Colonic mucosa (tissue), 4 donors: ENCODE measurements at regions not wholly inside any gene's neighbourhood (a gene's known extent, or its start where the extent isn't known, plus 50 kb on each side); places are given as distances from the start of the nearest gene placed in this dataset.

Experiments
- DNase-seq: peaks from one replicate; pipeline ENCODE4 v3.0.0-alpha.2; 2020
- H3K27ac ChIP-seq: fragments of 200-600 bp; one replicate; pipeline ENCODE4 v1.8.0; 2021
- H3K27me3 ChIP-seq: fragments of 200-600 bp; one replicate; pipeline ENCODE4 v1.8.0; 2021
- H3K36me3 ChIP-seq: fragments of 200-600 bp; one replicate; pipeline ENCODE4 v1.8.0; 2021
- H3K4me1 ChIP-seq: fragments of 200-600 bp; one replicate; pipeline ENCODE4 v1.8.0; 2021; ENCODE audit warnings: mild to moderate bottlenecking
- H3K4me3 ChIP-seq: fragments of 200-600 bp; one replicate; pipeline ENCODE4 v1.8.0; 2021
- H3K9ac ChIP-seq, 2 donors: one replicate each; pipeline ENCODE4 v1.7.0; 2013; ENCODE audit warnings: control low read depth in 2 of 2, low read depth in 2 of 2, low read length in 2 of 2
- H3K9me3 ChIP-seq: fragments of 200-600 bp; one replicate; pipeline ENCODE4 v1.8.0; 2021
- intact Hi-C: fragments of 100-400 bp; cut with DNase I; formaldehyde crosslinking; loops from one replicate; pipeline ENCODE4 v1.14.1; 2022
- TF ChIP-seq, protein P1 (sequence below): fragments of 200-600 bp; IDR thresholded peaks from one replicate; pipeline ENCODE4 v1.8.0; 2022; ENCODE audit warnings: antibody characterized with exemption, mild to moderate bottlenecking
- donor health status: healthy.
- donor health status: DM: no; HTN: no; CAD: no.
- donor health status: DM: no; HTN: no; CAD: no.

DNA sequence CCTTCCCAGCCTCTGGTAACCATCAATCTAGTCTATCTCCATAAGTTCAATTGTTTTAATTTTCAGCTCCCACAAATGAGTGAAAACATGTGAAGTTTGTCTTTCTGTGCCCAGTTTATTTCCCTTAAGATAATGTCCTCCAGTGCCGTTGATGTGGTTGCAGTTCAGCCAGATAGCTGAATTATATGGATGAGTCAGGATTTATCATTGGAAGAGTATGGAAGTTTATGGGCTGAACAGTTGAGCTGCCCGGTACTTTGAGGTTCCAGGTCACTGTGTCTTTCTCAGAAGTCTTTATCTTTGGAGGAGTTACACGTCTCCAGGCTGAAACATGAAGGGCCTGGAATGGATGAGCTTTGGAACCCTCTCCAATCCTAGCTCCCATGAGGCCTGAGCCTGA is 120.1 kb downstream of the ASCL4 start:
- H3K9me3 ChIP-seq = no peaks in the 10 kb centered on the region
- H3K4me3 ChIP-seq = no peak overlapping the region
- H3K27ac ChIP-seq = no peak overlapping the region
- H3K27me3 ChIP-seq = no peaks in the 10 kb centered on the region
- intact Hi-C loops = no loop called here
- no peak for DNase-seq
- no peaks in the 10 kb centered on the region for H3K36me3 ChIP-seq
- TF ChIP-seq, protein P1, sequence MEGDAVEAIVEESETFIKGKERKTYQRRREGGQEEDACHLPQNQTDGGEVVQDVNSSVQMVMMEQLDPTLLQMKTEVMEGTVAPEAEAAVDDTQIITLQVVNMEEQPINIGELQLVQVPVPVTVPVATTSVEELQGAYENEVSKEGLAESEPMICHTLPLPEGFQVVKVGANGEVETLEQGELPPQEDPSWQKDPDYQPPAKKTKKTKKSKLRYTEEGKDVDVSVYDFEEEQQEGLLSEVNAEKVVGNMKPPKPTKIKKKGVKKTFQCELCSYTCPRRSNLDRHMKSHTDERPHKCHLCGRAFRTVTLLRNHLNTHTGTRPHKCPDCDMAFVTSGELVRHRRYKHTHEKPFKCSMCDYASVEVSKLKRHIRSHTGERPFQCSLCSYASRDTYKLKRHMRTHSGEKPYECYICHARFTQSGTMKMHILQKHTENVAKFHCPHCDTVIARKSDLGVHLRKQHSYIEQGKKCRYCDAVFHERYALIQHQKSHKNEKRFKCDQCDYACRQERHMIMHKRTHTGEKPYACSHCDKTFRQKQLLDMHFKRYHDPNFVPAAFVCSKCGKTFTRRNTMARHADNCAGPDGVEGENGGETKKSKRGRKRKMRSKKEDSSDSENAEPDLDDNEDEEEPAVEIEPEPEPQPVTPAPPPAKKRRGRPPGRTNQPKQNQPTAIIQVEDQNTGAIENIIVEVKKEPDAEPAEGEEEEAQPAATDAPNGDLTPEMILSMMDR = no peak
- H3K9ac ChIP-seq = no peak overlapping the region
- no peaks in the 10 kb centered on the region for H3K4me1 ChIP-seq

DNA sequence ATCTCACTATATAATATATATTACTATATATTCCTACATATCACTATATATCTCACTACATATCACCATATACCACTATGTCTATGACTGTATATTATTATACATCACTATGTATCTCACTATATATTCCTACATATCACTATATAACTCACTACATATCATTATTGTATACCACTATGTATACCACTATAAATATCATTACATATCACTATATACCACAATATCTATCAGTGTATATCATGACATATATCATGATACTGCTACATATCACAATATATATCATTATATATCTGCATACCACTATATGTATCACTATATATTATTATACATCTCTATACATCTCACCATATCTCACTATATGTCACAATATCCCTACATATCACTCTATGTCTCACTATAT is 121.5 kb downstream of the ASCL4 start:
- no peak for DNase-seq
- no peaks in the 10 kb centered on the region for H3K27me3 ChIP-seq
- intact Hi-C loops = no loop called here
- no peak overlapping the region for H3K9ac ChIP-seq
- no peak overlapping the region for H3K27ac ChIP-seq
- H3K36me3 ChIP-seq = no peaks in the 10 kb centered on the region
- H3K4me3 ChIP-seq = no peak overlapping the region
- TF ChIP-seq, protein P1 = no peak
- no peaks in the 10 kb centered on the region for H3K4me1 ChIP-seq
- H3K9me3 ChIP-seq = no peaks in the 10 kb centered on the region

DNA sequence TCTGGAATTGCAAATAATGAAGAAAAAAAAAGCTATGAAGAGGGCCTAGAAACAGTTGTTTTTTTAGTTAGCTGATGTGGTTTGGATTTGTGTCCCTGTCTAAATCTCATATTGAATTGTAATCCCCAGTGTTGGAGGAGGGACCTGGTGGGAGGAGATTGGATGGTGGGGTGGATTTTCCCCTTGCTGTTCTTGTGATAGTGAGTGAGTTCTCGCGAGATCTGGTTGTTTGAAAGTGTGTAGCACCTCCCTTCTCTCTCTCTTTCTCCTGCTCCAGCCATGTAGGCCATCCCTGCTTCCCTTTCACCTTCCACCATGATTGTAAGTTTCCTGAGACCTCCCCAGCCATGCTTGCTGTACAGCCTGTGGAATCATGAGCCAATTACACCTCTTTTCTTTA is 126.1 kb downstream of the ASCL4 start:
- Histone ChIP-seq H3K27me3 (peaks cover 4% of the 10 kb centered on the region), H3K4me3 (no peak overlapping the region), H3K9me3 (no peaks in the 10 kb centered on the region), H3K9ac (no peak overlapping the region), H3K4me1 (no peaks in the 10 kb centered on the region), H3K36me3 (no peaks in the 10 kb centered on the region), H3K27ac (no peak overlapping the region)
- intact Hi-C loops = no loop called here
- DNase-seq = no peak
- TF ChIP-seq, protein P1 = no peak

DNA sequence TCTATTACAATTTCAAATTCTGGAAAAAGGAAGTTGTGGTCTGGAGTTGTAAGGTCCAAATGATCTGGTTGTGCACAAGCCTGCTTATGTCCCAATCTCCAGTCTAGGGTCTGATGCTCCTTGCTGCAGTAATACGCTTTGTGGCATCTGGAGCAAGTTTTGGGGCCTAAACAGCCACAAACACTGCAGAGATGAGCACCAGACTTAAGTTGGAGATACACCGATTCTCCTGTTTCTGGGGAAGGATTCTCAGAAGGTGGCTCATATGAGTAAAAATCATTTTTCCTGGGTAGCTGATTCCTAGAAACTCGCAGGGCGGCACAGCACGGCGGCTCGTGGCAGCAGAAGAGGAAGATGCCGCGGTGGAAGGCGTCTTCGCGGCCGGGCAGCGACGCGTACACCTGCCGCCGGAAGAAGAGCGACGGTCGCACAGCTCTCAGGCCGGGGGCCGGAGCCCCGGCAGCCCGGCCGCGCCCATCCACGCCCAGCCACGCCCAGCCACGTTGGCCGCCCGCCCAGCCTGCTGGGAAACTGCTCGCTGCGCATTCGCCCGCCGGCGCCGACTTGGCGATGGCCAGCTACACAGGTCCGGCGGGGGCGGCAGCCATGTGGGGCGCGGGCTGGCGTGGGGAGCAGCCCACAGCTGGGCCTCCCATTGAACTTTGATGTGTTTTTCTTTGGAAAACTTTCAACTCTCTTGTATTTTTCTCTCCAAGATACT is 129.0 kb downstream of the ASCL4 start:
- H3K9me3 ChIP-seq = no peaks in the 10 kb centered on the region
- no peaks in the 10 kb centered on the region for H3K36me3 ChIP-seq
- no peaks in the 10 kb centered on the region for H3K4me1 ChIP-seq
- no peak overlapping the region for H3K9ac ChIP-seq
- intact Hi-C loops = no loop called here
- H3K27ac ChIP-seq = no peak overlapping the region
- TF ChIP-seq, protein P1 = no peak
- peak; percentile 84 for DNase-seq
- H3K27me3 ChIP-seq = peaks cover 4% of the 10 kb centered on the region
- peak overlapping the region; percentile 6 for H3K4me3 ChIP-seq

DNA sequence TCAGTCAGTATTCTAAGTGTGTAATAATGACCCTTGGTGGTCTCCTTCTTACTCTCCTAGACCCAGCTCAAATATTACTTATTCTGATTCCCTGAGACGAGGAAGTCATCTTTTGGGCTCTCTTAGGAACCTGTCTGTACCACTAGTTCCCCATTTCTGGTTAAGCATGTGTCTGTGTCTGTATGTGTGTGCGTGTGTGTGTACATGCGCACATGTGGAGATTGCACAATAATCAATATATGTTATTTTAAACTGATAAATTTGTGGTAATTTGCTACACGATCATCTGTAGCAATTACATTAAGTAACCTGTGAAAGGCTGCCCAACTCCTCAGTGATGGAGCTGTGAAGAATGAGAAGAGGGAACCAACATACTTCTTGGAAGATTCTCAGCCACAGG is 132.2 kb downstream of the ASCL4 start:
- Histone ChIP-seq H3K4me1 (no peaks in the 10 kb centered on the region), H3K36me3 (no peaks in the 10 kb centered on the region), H3K9ac (no peak overlapping the region), H3K27ac (no peak overlapping the region), H3K9me3 (no peaks in the 10 kb centered on the region), H3K27me3 (peaks cover 4% of the 10 kb centered on the region), H3K4me3 (no peak overlapping the region)
- no peak for DNase-seq
- TF ChIP-seq, protein P1 = no peak
- intact Hi-C loops = no loop called here
